GM12875 (cell line): ENCODE measurements at regions not wholly inside any gene's neighbourhood (a gene's known extent, or its start where the extent isn't known, plus 50 kb on each side); places are given as distances from the start of the nearest gene placed in this dataset.

ENCODE experiments used
- H3K4me3 ChIP-seq: one replicate; pipeline ENCODE4 v1.5.1; 2011; ENCODE audit warnings: low read depth, low read length, control low read depth
- TF ChIP-seq, protein P1 (sequence below): IDR thresholded peaks from 2 replicates; pipeline ENCODE4 v1.5.1; 2011; ENCODE audit warnings: low read depth, mild to moderate bottlenecking, control low read depth, inconsistent platforms, low read length, moderate library complexity, borderline replicate concordance; ENCODE audit not compliant: insufficient read depth

DNA sequence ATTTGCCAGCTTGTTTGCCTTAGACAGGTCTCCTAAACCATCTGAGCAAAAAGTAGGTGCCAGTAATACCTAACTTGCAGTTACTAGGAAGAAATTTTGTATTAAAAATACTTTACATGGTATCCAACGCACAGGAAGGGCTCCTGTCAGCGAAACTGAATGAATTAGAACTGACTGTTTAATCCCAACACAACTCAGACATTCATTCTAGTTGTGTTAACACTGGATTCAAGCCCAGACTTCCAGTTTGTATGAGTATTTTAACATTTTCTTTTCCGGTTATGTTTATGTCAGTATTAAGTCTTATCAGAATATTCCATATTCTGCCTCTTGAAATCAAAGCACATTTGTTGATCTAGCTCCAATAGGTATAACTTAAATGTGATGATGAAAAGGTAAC is 82.0 kb upstream of the SOX2 start:
- H3K4me3 ChIP-seq = no peak overlapping the region
- TF ChIP-seq, protein P1, sequence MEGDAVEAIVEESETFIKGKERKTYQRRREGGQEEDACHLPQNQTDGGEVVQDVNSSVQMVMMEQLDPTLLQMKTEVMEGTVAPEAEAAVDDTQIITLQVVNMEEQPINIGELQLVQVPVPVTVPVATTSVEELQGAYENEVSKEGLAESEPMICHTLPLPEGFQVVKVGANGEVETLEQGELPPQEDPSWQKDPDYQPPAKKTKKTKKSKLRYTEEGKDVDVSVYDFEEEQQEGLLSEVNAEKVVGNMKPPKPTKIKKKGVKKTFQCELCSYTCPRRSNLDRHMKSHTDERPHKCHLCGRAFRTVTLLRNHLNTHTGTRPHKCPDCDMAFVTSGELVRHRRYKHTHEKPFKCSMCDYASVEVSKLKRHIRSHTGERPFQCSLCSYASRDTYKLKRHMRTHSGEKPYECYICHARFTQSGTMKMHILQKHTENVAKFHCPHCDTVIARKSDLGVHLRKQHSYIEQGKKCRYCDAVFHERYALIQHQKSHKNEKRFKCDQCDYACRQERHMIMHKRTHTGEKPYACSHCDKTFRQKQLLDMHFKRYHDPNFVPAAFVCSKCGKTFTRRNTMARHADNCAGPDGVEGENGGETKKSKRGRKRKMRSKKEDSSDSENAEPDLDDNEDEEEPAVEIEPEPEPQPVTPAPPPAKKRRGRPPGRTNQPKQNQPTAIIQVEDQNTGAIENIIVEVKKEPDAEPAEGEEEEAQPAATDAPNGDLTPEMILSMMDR = no peak

DNA sequence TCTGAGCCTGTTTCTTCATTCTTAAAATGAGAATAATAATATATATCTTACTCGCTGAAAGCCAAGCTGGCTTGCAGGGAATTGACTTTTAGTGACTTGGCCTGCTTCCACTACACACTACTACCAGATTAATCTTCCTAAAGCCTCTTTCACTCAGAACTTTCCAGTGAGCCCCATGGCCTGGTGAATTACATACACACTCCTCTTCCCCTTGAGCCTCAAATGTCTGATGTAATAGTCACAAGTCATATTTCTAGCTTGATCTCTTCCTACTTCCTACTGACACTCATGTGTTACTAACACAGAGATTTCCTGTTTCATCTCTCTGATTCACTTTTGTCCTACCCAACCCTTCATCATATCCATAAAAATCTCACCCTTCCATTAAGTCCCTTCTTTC is 82.7 kb upstream of the SOX2 start:
- H3K4me3 ChIP-seq = no peak overlapping the region
- TF ChIP-seq, protein P1 = no peak

DNA sequence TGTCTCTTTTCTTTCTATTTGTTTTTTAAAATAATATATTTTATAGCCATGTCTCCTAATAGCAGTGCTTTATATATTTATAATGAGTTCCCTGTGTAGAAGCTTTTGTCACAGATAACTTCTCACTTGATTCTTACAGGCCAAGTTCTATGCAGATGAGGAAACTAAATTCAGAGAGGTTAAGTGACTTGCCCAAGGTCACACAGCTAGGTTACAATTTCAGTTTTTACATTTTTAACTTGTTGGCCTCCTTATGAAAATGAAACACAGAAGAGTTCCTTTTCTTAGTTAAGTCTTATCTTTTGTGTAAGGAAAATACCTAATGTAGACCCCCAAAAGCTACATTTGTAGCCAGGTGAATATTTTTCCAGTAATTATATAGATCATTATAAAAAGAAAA is 83.3 kb upstream of the SOX2 start:
- no peak overlapping the region for H3K4me3 ChIP-seq
- TF ChIP-seq, protein P1 = no peak

DNA sequence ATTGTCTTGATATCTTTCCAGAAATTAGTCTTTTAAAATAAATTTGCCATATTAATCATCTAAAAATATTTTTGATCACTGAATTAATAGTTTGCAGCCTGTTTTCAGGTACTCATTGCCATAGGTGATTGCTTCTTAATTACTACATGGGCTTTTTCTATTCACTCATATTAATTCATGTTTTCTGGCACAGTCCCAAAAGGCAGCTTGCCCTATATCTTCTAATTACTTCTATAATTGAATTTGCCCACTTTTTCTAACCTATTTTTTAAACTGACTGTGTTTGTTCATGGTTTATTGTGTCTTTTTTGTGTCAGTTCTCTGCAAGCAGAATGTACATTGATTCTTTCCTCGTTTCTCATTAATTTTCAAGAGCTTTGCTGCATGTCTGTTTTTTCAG is 85.7 kb upstream of the SOX2 start:
- H3K4me3 ChIP-seq = no peak overlapping the region
- TF ChIP-seq, protein P1 = no peak

DNA sequence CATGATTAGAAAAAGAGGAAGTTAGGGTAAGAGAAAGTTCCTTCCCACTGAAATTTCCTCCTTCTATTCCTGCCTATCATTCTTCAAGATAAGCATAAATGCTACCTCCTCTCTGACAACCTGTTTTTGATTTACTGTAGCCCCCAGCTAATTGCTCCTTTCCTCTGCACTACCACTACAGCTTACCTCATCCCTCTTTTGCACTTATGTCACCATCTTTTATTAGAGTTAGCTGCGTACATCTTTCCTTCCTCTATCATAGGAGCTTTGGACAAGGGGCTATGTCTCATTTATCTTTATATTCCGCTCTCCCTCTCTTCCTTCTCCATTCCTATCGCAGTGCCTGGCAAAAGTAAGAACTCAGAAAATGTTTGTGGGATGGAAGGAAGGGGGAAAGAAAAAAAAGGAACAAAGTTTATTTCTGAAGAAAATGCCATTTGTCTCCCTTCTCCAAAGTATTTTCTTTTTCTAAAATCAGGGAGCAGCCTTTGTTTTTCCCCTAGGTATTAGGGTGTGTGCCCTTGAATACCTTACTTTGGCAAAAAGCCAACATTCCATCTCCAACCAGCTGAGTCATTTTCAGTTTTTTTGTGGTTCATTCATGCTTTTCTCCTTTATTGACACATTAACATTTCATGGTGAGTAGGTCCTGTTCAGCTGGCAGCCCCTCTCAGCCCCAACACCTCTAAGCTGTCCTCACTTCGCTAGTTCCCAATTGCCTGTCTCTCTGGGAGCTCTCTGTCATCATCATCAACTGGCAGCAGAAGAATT is 87.6 kb upstream of the SOX2 start:
- TF ChIP-seq, protein P1 = no peak
- no peak overlapping the region for H3K4me3 ChIP-seq

DNA sequence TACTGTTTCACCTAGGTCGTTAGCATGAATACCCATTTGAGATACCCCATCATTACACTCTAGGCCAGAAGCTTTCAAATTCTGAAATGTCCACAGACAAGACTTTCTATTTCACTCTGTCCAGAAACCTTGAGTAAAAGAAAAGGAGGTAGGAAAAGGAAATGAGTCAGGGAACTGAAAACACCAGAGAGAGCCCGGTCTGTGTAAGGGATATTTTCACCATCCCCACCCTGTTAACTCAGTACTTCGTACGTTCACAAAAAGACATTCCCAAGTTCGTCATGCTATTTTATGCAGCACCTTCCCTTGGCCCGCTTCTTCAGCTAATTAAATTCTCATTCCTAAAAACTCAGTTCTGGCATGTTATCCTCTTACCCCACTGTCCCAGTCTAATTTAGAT is 89.4 kb upstream of the SOX2 start:
- TF ChIP-seq, protein P1 = no peak
- no peak overlapping the region for H3K4me3 ChIP-seq

DNA sequence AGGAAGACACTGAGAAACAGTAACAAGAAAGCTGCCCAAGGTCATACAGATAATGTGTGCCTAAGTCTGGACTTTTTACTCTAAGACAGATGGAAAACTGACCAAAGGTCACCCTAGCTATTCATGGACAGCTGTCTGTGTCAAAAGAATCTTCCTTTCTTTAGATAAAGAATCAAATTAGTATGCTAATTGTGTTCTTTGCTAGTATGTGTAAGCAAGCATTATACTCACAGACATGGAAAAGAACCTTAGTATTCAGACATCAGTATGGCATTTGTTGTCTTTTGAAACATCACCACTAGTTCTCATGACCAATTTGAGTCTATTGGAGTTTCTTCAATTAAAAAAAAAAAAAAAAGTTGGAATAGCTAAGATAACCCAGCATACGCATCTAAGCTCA is 91.8 kb upstream of the SOX2 start:
- H3K4me3 ChIP-seq = no peak overlapping the region
- TF ChIP-seq, protein P1 = no peak
